Sigmoid colon (tissue), 6 donors: ENCODE measurements at regions not wholly inside any gene's neighbourhood (a gene's known extent, or its start where the extent isn't known, plus 50 kb on each side); places are given as distances from the start of the nearest gene placed in this dataset.

ENCODE experiments used
- DNase-seq: peaks from one replicate; pipeline ENCODE4 v3.0.0-alpha.2; 2019
- H3K27ac ChIP-seq, 4 donors: fragments of 200-600 bp; sonication (generic); one replicate each; pipeline ENCODE4 v1.5.1; 2016 to 2019; ENCODE audit warnings: mild to moderate bottlenecking in 1 of 4
- H3K27me3 ChIP-seq, 3 donors: fragments of 200-600 bp; sonication (generic); one replicate each; pipeline ENCODE4 v1.5.1; 2019; ENCODE audit warnings: mild to moderate bottlenecking in 1 of 3
- H3K36me3 ChIP-seq, 4 donors: fragments of 200-600 bp; sonication (generic); one replicate each; pipeline ENCODE4 v1.5.1; 2016 to 2019
- H3K4me1 ChIP-seq, 4 donors: fragments of 200-600 bp; sonication (generic); one replicate each; pipeline ENCODE4 v1.5.1; 2017 to 2019
- H3K4me3 ChIP-seq, 4 donors: fragments of 200-600 bp; sonication (generic); one replicate each; pipeline ENCODE4 v1.5.1; 2017 to 2019; ENCODE audit warnings: mild to moderate bottlenecking in 2 of 4, moderate library complexity in 1 of 4
- H3K9me3 ChIP-seq, 4 donors: fragments of 200-600 bp in 3 of 4; sonication (generic) in 3 of 4; one replicate each; pipeline versions ENCODE4 v1.5.1 to v1.6.1; 2013 to 2019
- EP300 ChIP-seq, 4 donors: sonication (generic); formaldehyde crosslinking; IDR thresholded peaks; one replicate each; pipeline ENCODE4 v1.6.1; 2017; ENCODE audit warnings: antibody characterized with exemption in 4 of 4
- POLR2A ChIP-seq, 2 donors: fragments of 450-650 bp; IDR thresholded peaks; one replicate each; pipeline ENCODE4 v1.6.1; 2016; ENCODE audit warnings: antibody characterized with exemption in 2 of 2, mild to moderate bottlenecking in 2 of 2, moderate library complexity in 2 of 2
- POLR2AphosphoS5 ChIP-seq, 4 donors: sonication (generic); formaldehyde crosslinking; IDR thresholded peaks; one replicate each; pipeline ENCODE4 v1.6.1; 2017; ENCODE audit warnings: antibody characterized with exemption in 4 of 4
- WGBS, 2 donors: extraction: QIAGEN DNeasy Blood & Tissue Kit; methylation state at CpG; one replicate each; pipeline ENCODE4 v1.1.7; 2013; 5-methylcytosine and 5-hydroxymethylcytosine counted together
- intact Hi-C: fragments of 100-400 bp; cut with DNase I; formaldehyde crosslinking; loops from one replicate; pipeline ENCODE4 v1.15.1; 2023
- TF ChIP-seq, protein P1 (sequence below), 4 experiments: fragments of 450-650 bp in 3 of 4; fragments of 200-600 bp in 1 of 4; IDR thresholded peaks; one replicate each; pipeline ENCODE4 v1.5.1; 2016 to 2019; ENCODE audit warnings: antibody characterized with exemption in 4 of 4, mild to moderate bottlenecking in 3 of 4, moderate library complexity in 2 of 4
- donor health status: healthy with polysubstance abuse.
- donor health status: healthy.

DNA sequence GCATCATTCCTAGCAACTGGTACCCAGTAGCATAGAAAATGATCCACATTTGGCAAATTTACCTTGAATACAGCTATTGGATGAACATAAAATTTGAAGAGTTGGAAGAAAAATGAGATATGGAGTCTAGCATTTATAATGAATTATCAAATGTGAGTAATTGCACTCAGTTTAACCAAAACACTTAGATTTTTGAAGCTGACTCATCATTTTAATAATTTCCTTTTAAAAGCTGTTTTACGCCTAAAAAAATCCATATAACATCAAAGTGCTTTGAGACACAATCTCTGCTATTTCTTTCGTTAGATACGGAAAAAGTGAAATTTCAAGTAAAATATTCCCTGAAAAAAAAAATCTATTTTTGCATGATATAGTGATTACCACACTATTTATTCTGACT lies 767.4 kb downstream of the ROBO2 start:
- Histone ChIP-seq H3K36me3 (no peaks in the 10 kb centered on the region), H3K27me3 (no peaks in the 10 kb centered on the region), H3K4me3 (no peak overlapping the region), H3K9me3 (no peaks in the 10 kb centered on the region), H3K27ac (no peak overlapping the region), H3K4me1 (no peaks in the 10 kb centered on the region)
- intact Hi-C loops: no loop called here
- DNase-seq: no peak
- no peak for TF ChIP-seq EP300 (IDR thresholded peaks at IDR 0.05)
- TF ChIP-seq POLR2A (IDR thresholded peaks at IDR 0.05): no peak
- no peak for TF ChIP-seq POLR2AphosphoS5 (IDR thresholded peaks at IDR 0.05)
- TF ChIP-seq, protein P1, sequence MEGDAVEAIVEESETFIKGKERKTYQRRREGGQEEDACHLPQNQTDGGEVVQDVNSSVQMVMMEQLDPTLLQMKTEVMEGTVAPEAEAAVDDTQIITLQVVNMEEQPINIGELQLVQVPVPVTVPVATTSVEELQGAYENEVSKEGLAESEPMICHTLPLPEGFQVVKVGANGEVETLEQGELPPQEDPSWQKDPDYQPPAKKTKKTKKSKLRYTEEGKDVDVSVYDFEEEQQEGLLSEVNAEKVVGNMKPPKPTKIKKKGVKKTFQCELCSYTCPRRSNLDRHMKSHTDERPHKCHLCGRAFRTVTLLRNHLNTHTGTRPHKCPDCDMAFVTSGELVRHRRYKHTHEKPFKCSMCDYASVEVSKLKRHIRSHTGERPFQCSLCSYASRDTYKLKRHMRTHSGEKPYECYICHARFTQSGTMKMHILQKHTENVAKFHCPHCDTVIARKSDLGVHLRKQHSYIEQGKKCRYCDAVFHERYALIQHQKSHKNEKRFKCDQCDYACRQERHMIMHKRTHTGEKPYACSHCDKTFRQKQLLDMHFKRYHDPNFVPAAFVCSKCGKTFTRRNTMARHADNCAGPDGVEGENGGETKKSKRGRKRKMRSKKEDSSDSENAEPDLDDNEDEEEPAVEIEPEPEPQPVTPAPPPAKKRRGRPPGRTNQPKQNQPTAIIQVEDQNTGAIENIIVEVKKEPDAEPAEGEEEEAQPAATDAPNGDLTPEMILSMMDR (IDR thresholded peaks at IDR 0.05): no peak
- WGBS, 2 donors: 91 to 95% methylated on average over 3 of the region's 3 CpGs

GRCh38 chr3:77814845-77815244 lies 774.9 kb downstream of the ROBO2 start:
- Histone ChIP-seq H3K4me3 (no peak overlapping the region), H3K27ac (no peak overlapping the region), H3K27me3 (no peaks in the 10 kb centered on the region), H3K4me1 (no peaks in the 10 kb centered on the region), H3K9me3 (no peaks in the 10 kb centered on the region), H3K36me3 (no peaks in the 10 kb centered on the region)
- DNase-seq: no peak
- TF ChIP-seq EP300 (IDR thresholded peaks at IDR 0.05) (no peak), POLR2AphosphoS5 (IDR thresholded peaks at IDR 0.05) (no peak), POLR2A (IDR thresholded peaks at IDR 0.05) (no peak)
- TF ChIP-seq, protein P1 (IDR thresholded peaks at IDR 0.05): no peak
- intact Hi-C loops: no loop called here

- no peak for DNase-seq
- H3K36me3 ChIP-seq: no peaks in the 10 kb centered on the region
- no peak overlapping the region for H3K4me3 ChIP-seq
- no peaks in the 10 kb centered on the region for H3K27me3 ChIP-seq
- H3K27ac ChIP-seq: no peak overlapping the region
- no peaks in the 10 kb centered on the region for H3K9me3 ChIP-seq
- H3K4me1 ChIP-seq: no peaks in the 10 kb centered on the region
- intact Hi-C loops: no loop called here
- 74 to 85% methylated on average over 2 of the region's 2 CpGs for WGBS, 2 donors
- TF ChIP-seq POLR2A (IDR thresholded peaks at IDR 0.05): no peak
- no peak for TF ChIP-seq EP300 (IDR thresholded peaks at IDR 0.05)
- TF ChIP-seq, protein P1 (IDR thresholded peaks at IDR 0.05): no peak
- no peak for TF ChIP-seq POLR2AphosphoS5 (IDR thresholded peaks at IDR 0.05)
Measured at GRCh38 chr3:77815467-77815866, 775.6 kb downstream of the ROBO2 start.

DNA sequence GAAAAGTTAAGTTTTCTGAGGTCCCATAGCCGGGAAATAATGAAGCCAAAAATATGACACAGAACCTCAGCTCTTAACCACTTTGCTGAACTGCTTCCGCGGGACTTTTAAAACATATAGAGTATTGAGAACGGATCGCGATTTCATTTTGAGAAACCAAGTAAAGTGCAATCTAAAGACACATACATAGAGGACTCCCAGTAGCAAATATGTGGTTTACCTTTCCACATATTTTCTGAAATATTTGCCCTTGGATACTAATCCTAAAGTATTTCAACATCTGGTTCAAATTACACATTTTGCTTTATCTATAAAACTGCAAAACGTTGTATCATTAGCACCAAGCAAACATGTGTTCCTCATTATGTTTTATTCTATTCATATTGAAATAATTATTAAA lies 776.5 kb downstream of the ROBO2 start:
- Histone ChIP-seq H3K4me1 (no peaks in the 10 kb centered on the region), H3K27me3 (no peaks in the 10 kb centered on the region), H3K36me3 (no peaks in the 10 kb centered on the region), H3K9me3 (no peaks in the 10 kb centered on the region), H3K4me3 (no peak overlapping the region), H3K27ac (no peak overlapping the region)
- intact Hi-C loops: no loop called here
- TF ChIP-seq, protein P1 (IDR thresholded peaks at IDR 0.05): no peak
- TF ChIP-seq EP300 (IDR thresholded peaks at IDR 0.05) (no peak), POLR2AphosphoS5 (IDR thresholded peaks at IDR 0.05) (no peak), POLR2A (IDR thresholded peaks at IDR 0.05) (no peak)
- no peak for DNase-seq
- 87% methylated on average over 7 of the region's 7 CpGs for WGBS, 2 donors

GRCh38 chr3:77825001-77825827 lies 785.3 kb downstream of the ROBO2 start:
- Histone ChIP-seq H3K4me1 (no peaks in the 10 kb centered on the region), H3K4me3 (no peak overlapping the region), H3K36me3 (no peaks in the 10 kb centered on the region), H3K27me3 (no peaks in the 10 kb centered on the region), H3K9me3 (peaks cover 0 to 6% (median 0%) of the 10 kb centered on the region in 4 donors), H3K27ac (no peak overlapping the region)
- WGBS, 2 donors: 70 to 87% methylated on average over 2 of the region's 2 CpGs
- TF ChIP-seq, protein P1 (IDR thresholded peaks at IDR 0.05): no peak
- TF ChIP-seq POLR2A (IDR thresholded peaks at IDR 0.05) (no peak), EP300 (IDR thresholded peaks at IDR 0.05) (no peak), POLR2AphosphoS5 (IDR thresholded peaks at IDR 0.05) (no peak)
- intact Hi-C loops: no loop called here
- DNase-seq: no peak
